ENCODE measurements at regions not wholly inside any gene's neighbourhood (a gene's known extent, or its start where the extent isn't known, plus 50 kb on each side); places are given as distances from the start of the nearest gene placed in this dataset.

DNA sequence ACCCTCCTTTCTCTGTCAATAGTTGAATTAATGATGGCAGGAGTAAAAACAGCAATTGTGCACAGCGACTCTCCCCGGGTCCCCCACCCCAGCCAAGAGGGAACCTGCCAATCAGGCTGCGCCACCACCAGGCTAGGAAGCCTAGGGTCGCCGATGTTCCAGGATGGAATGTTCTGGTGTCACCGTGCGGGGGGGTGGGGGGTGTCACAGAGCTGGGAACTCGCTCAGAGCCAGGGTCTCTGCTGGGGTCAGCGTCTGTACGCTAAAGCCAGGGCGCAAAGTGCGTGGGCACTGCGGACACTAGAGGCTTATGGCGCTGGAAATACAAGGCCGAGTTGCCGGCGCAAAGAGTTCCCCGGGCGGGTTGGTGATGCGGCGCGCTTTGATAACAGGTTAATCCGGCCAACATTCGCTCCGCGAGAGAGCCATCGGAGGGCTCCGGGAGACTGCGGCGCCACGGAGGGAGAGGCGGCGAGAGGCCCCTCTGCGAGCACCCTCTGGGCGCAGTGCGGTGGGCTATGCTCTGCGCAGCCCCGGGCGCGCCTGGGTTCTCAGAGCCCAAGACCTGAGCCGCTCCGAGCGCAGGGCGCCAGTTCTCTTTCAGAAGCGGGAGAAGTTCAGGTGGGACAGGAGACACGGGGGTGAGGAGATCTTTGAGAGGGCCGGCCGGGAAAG is 192.3 kb downstream of the EMX2 start:
- intact Hi-C loops (cut with micrococcal nuclease), result no loop called here
- DNase-seq (no peak), ATAC-seq (no peak)

DNA sequence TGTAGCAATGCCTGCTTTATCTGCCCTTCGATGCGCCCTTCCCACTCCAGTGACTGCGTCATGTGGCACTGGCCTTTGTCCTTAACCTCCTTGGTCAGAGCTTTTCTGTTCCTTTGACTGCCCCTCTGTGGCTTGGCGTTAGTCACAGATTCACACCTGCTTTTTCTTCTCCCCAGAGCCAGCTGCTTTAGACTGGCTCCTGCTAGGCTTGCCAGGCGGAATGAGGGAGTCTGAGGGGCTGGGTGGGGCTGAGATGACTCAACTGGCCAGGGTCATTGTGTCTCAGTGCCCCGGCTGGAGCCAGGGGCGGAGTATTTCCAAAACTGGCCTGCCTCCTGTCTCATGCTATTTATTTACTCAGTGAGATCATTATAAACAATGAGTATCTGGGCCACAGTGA is 194.1 kb downstream of the EMX2 start:
- DNase-seq, result no peak
- intact Hi-C loops (cut with micrococcal nuclease), result no loop called here

DNA sequence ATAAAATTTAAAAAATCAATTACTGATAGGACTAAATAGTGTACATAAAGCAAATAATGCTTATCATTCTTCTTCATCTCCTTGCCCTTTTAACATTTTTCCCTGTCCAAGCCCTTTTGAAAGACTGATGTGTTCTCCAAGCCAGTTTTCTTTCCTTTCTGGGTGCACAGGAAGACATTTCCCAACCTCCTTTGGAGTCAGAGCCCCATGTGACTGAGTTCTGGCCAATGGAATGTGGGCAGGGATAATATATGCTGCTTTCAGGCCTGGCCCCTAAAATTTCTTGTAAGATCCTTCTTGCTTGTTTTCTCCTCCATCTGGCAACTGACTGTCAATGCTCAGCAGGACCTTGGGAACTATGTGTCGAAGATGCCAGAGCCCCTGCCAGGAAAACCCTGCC is 197.5 kb downstream of the EMX2 start:
- DNase-seq (no peak), ATAC-seq (no peak)
- intact Hi-C loops (cut with micrococcal nuclease), result no loop called here

More for the DNA sequence above, 194.1 kb downstream of the EMX2 start:
- ATAC-seq, result no peak

DNA sequence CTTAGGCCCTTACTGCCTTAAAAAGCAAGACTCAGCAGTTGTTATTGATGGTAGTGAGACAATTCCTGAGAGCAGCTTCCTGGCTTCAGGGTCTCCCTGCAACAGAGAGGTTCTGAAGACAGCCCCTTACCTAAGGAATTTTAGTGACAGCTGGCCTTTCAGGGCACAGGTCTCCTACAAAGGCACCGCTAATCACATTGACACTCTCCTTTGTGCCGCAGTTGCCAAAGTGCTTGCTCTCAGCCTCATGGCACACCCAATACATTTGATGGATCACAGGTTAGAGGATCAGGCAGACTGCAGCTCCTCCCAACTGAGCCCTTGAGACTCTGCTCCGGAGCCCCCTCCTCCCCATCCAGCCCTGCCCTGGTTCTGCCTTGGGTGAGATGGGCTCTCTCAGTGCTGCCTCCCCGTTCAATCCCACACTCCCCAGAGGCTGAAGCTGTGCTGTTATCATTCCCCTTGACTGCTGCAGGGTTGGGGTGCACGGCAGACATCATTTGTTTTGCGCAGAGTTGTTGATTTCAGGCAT is 198.2 kb downstream of the EMX2 start:
- DNase-seq (no peak), ATAC-seq (no peak)
- intact Hi-C loops (cut with micrococcal nuclease), result no loop called here

DNA sequence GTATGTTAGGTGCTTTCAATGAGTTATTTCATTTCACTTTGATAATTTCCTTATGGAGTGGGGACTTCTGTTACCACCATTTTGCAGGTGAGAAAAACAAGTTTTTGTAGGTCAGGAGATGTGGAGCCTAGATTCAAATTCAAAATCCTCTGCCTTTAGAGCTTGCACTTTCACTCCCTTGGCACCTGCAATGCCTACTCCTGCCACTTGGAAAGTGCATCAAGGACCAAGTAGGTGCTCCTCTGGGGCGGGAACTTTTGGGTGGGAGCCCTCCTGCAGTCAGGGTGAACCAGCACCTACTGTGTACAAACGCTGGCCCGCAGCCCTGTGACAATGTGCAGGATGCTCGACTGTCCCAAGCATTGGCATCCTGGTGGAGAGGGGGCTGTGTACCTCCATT is 199.0 kb downstream of the EMX2 start:
- DNase-seq (no peak), ATAC-seq (no peak)
- intact Hi-C loops (cut with micrococcal nuclease), result no loop called here

DNA sequence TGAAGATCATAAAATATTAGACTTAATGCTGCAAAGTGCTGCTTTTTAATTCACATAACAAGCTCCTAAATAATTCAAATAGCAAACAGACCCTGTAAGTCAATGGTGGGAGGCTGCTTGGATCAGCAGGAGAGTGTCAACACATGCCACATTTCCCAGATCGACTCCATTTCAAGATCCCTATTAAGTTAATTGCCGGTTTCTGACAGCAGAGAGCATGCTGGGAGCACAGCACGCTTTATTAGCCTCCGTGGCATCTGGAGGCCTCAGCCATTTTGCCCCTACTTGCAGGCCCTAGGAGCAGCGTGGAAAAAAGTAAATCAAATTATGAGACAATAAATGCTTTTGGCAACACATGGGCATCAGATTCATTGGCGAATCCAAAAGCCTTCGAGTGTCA is 201.0 kb downstream of the EMX2 start:
- no peak for ATAC-seq
- intact Hi-C loops (cut with micrococcal nuclease), result no loop called here
- no peak for DNase-seq

DNA sequence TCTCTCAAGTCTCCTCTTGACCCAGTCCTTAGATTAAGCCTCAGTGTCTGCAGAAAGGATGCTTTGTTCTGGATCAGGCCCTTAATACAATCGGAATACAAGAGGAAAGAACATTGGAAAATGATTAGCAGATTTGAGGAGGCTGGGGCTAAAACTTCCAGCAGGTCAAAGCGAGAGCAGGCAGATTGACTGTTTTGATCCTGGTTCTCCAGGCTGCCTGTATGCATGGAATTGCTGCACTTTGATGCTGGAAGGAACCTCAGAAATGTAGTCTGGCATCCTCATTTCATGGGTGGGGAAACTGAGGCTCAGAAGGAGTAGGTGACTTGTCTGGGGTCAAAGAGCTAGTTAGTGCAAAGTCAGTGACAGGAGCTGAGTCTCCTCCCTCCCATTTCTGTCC is 202.8 kb downstream of the EMX2 start:
- ATAC-seq, result no peak
- DNase-seq, result no peak
- intact Hi-C loops (cut with micrococcal nuclease), result no loop called here

DNA sequence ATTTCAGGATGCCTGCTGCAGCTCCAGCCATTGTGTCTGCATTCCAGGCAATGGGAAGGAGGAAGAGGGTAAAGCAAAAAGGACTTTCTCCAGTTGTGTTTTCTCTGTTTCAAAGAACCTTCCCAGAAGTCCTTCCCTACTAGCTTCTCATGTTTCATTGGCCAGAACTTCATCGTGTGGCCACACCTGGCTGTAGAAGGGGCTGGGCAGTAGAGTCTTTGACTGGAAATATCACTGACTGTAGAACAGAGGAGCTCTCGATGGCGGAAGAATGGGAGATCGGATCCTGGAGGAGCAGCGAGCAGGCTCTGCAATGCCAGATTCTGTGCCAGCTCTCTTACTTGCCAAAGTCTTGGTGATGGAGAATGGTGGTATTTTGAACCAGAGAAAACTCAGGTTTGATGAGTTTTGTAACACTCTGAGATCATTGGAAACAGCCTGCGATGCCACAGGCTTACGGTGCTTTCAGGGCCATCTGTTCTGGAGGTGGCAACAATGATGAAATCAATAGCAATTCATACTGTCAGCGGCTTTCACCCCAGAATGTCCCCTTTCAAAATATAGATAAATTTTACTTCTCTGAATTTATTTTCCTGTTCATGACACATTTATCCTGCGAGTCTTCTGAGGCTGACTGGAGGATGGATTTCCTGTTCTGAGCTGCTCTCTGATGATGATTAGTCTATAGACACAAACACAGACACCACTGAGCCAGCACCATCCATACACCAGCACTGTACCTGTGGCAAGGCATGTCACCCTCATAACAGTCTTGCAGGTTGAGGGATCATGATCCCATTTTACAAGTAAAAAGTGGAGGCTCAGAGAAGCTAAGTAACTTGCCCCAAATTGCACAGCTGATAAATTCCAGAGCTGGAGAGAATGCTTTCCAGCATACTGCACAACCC is 204.2 kb downstream of the EMX2 start:
- intact Hi-C loops (cut with micrococcal nuclease), result no loop called here
- DNase-seq (no peak), ATAC-seq (no peak)

DNA sequence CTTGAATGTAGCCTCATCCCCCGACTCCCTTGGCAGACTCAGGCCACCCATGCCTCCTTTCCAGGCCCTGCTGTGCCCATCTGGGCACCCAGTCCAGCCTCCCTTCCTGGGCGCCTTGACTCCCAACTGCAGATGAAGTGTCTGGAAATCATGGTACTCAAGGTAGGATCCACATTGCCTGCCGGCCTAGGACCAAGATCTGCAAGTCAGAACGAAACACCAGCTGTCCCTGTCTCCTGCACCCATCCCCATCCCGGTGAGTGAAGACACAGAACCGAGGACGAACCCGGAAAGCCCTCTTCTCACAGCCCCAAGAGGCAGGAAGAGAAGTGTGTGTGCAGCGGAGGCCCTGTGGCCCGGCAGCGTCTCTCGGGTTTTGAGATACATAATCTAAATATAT is 205.1 kb downstream of the EMX2 start:
- DNase-seq (no peak), ATAC-seq (no peak)
- intact Hi-C loops (cut with micrococcal nuclease), result no loop called here

DNA sequence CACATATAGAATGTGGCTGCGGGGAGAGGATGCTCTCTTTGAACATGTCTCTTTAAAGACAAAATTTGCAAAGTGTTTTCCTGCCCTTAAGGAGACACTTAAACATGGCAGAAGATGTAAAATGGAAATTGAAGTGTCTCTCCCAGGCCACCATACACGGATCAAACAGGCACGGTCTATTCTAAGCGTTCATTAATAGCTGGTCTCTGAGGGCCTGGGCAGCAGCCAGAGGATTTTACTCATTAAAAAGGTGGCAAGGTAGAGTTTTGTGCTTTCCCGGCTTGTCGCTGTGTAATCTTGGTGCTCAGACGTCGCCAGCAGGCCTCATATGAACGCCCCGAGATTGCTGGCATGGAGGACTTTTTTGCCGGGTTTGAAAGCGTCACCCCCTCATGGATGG is 205.5 kb downstream of the EMX2 start:
- DNase-seq (no peak), ATAC-seq (no peak)
- intact Hi-C loops (cut with micrococcal nuclease), result no loop called here

DNA sequence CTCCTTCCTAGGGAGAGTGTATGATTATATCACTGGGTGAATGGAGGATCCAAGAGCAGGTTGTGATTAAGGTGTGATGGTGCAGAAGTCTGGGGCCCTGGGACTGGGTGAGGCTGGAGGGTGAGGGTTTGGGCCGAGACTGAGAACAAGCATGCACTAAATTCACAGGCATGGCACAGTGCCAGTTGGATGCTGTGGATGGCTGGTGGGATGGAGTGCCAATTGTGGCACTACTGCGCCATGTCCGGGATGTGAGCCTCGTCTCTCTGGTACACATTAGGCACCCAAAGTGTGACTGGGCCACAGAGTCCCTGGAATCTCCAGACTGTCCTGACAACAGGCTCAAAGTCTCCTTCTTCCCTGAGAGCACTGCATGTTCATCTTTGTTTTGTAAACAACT is 208.1 kb downstream of the EMX2 start:
- DNase-seq (no peak), ATAC-seq (no peak)
- intact Hi-C loops (cut with micrococcal nuclease), result no loop called here

DNA sequence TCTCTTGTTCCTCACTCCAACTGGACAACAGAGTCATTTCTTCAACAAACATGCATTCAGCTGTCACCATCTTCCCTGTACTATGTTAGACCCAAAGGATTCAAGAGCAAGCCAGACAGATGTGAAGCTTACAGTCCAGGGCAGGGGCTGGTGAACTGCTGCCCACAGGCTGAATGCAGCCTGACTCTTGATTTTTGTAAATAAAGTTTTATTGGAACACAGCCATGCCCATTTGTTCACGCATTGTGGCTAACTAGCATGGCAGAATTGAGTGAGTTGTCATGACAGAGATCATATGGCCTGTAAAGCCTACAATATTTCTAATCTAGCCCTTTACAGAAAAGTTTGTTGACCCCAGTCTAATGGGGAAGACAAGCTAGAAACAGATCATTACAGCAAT is 208.7 kb downstream of the EMX2 start:
- ATAC-seq (no peak), DNase-seq (no peak)
- intact Hi-C loops (cut with micrococcal nuclease), result no loop called here

DNA sequence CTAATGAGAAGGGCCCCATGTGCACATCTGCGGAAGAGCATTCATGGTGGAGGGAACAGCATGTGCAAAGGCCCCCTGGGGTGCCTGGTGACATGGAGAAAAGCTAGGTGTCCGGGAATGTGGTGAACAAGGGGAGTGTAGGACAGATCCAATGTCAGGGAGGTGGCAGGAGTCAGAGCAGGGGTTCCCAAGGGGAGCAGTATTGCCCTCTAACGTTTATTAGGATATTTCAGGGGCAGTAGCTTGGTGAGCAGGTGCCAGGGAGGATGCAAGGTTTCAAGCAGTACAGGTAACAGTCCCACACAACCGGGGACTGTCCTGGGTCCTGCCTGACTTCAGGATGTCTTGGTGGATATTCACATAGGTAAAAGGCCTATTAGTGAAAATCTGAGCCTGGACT is 209.6 kb downstream of the EMX2 start:
- DNase-seq (no peak), ATAC-seq (no peak)
- intact Hi-C loops (cut with micrococcal nuclease), result no loop called here

DNA sequence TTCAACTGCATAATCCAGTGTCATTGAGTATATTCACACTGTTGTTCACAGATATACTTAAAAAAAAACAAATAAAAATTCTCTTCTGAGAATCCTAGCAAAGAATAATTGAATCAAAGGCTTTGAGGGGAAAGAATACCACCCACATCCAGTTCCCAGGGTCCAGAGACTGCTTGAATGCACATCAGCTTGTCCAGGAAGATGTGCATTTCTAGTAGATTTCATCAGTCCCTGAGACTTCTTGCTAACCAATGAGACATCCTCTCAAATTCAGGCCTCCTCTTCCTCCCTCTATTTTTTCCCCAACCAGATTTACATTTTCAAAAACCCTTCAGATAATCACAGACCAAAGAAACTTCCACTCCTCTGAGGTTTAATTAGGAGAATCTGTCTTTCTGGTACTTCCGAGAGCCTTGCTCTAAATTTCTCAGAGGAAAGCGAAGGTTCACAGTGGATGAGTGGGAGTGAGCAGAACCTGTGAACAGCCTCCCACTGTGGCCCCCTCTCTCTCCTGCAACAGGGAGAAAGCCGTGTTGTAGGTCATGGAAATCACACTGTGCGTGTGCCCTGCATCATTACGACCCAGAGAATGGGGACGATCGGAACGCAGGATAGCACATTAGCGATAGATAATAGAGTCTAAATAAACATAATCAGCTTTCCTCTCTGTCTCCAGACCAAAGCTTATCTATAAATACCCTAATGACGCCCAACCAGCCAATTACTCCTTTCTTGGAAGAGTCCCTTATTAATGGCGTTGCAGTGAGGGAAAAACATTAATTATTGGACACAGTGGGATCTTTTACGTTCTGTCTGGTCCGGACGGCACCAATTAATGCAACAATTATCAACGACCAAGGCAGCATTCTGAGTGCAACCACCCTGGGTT is 212.5 kb downstream of the EMX2 start:
- DNase-seq (no peak), ATAC-seq (no peak)
- intact Hi-C loops (cut with micrococcal nuclease), result no loop called here

DNA sequence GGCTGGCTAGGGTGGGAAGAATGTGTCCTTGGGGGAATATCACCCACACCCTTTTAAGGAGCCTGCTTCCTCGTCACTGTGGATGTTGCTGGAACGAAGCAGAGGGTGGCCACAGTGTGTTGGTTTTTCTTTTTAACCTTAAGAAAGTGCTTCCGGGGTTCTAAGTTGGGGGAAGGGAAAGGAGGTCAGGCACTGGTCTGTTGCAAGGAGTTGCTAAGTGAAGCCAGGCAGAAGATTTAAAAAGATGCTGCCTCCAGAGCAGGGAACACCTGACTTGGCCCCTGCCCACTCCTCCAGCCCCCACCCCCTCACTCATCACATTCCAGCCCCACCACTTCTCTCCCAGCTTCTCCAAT is 213.1 kb downstream of the EMX2 start:
- DNase-seq (no peak), ATAC-seq (no peak)
- intact Hi-C loops (cut with micrococcal nuclease), result no loop called here

DNA sequence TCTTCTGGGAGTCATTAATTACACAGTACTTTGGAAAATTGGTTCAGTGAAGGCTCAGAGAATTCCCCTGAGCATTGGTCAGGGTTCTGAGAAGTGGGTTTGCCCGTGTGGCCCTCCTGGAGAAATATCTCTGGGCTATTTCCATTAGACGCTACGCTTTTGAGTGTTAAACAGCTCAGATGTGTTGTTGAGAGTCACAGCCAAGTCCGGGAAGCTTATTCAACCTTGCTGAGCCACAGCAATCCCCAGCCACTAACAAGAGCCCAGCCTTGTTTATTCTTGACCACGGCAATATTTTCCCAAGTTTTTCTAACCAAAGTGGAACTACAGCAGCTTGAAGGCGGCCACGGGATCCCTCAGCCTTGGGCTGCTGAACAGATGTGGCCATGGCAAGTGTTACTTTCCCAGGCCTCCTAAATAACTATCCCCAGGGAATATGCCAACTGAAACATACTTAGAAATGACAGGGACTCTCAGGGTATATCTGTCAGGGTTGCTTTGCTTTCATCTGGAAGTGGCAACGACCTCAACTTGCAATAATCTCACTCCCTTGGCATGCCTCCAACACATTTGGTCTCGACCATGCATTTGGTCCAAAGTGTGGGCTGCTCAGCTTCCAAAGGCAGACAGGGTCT is 214.7 kb downstream of the EMX2 start:
- DNase-seq, result no peak
- ATAC-seq, result no peak
- intact Hi-C loops (cut with micrococcal nuclease), result no loop called here

DNA sequence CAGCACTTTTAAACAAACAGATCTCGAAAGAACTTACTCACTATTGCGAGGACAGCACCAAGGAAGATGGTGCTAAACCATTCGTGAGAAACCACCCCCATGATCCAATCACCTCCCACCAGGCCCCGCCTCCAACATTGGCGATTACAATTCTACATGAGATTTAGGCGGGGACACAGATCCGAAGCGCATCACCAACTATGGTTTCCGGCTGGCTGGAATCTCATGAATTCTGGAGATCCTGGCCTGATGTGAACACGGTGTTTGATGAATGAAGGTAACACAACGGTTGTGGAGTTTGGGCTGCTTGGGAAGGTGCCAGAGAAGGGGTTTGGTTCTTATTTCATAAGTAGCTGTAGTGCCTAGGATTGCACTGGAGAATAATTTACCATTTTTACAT is 216.7 kb downstream of the EMX2 start:
- DNase-seq (no peak), ATAC-seq (no peak)
- intact Hi-C loops (cut with micrococcal nuclease), result no loop called here

DNA sequence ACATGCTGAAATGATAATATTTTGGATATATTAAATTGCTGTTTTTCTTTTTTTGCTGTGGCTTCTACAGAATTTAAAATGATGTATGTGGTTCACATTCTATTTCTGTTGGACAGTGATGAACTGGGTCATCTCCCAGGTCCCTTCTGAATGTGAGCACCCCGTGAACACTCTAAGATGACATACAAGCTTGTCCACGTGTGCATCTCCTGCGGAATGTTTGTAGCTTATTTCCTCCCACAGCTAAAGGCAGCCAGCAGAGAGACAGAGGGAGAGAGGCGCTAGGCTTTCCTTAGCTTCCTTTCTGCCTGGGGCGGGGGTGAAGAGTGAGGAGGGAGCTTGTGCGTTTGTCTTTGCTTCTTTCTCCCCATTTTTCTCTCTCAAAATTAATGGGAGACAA is 219.1 kb downstream of the EMX2 start:
- intact Hi-C loops (cut with micrococcal nuclease), result no loop called here

DNA sequence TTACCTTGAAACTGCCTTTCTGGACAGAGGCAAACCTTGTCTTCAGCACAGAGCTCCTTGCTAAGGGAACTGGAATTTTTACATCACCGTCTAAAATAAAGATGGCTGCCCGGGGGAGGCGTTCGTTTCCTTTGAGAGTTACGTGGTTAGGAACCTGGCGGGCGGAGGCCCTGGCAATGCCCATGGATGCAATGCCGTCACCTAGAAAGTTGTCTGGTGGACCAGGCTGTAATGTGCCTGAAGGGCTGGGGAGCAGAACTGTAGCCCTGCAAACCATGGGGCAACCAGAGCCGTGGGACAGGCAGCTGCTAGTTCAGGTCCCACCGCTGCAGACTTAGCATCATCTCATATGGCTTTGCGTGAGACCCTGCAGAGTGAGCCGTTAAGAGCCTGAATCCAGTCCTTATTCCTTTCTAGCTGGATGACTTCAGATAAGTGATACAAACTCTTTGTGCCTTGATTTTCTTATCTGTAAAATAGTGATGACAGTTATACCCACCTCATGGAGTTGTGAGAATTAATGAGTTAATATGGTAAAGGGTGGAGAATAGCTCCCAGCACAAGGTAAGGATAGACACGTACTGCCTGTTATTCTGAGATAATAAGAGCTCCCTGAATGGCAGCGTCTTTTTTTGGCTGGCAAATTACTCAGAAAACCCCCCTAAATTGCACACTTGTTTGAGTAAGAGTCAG is 219.7 kb downstream of the EMX2 start:
- intact Hi-C loops (cut with micrococcal nuclease), result no loop called here
- no peak for DNase-seq
- ATAC-seq, result no peak

More for the DNA sequence above, 219.1 kb downstream of the EMX2 start:
- ATAC-seq (no peak), DNase-seq (no peak)

Data from left ventricle myocardium superior (tissue), 1 donor.